ENCODE measurements at regions not wholly inside any gene's neighbourhood (a gene's known extent, or its start where the extent isn't known, plus 50 kb on each side); places are given as distances from the start of the nearest gene placed in this dataset.
A peak's percentile ranks its signal among the peaks of the same experiment; 100 is the strongest.

DNA sequence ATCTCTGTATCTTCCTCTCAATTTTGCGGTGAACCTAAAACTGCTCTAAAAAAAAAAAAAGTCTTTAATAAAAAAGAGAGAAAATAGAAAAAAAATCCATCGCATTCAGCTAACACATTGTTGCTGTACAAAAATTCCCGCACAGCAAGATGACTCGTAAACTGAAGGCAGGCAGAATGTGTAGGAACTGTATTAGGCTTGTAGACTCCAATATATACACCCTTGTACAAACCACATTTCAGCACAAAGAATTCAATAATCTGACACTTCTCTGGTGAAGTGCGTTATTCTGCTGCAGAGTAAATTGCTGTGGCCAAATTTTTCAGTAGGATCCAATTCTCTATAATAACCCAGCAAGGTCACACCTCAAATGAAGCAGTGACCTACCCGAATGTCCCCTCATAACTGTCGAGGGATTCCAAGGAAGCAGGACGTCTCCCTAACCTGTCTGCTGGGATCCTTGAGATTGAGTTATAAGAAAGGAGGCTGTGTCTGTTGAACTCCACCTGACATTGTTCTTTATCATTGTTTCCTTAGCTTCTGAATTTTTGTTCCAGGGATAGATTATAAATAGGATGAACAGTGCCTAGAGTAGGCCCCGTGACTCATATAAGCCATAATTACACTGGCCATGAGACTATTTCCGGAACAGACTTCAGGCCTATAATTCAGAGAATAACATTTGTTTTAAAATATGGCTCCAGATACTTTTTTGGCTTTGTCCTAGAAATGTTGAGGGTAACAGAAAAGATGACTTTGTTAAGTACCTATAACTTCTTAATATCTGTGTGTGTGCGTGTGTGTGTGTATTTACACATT is 348.3 kb downstream of the PCDH7 start:
- DNase-seq: no peak

DNA sequence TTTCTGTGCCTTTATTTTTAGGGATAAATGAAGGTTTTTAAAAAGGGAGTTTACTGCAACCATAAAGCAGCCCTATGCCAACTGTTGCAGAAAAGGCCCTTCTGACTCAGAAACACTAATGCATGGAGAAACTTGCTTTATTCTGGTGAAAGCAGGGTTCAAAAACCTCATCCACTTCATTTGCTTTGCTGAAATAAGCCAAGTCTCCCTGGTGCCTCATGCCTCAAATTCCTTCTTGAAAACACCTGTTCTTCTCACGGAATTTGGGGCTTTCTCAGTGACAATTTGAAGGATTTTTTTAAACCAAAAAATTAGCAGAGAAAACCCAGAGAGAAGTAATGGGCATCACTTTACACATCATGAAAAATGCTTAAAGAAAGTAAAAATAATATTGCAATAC is 349.0 kb downstream of the PCDH7 start:
- DNase-seq: no peak

DNA sequence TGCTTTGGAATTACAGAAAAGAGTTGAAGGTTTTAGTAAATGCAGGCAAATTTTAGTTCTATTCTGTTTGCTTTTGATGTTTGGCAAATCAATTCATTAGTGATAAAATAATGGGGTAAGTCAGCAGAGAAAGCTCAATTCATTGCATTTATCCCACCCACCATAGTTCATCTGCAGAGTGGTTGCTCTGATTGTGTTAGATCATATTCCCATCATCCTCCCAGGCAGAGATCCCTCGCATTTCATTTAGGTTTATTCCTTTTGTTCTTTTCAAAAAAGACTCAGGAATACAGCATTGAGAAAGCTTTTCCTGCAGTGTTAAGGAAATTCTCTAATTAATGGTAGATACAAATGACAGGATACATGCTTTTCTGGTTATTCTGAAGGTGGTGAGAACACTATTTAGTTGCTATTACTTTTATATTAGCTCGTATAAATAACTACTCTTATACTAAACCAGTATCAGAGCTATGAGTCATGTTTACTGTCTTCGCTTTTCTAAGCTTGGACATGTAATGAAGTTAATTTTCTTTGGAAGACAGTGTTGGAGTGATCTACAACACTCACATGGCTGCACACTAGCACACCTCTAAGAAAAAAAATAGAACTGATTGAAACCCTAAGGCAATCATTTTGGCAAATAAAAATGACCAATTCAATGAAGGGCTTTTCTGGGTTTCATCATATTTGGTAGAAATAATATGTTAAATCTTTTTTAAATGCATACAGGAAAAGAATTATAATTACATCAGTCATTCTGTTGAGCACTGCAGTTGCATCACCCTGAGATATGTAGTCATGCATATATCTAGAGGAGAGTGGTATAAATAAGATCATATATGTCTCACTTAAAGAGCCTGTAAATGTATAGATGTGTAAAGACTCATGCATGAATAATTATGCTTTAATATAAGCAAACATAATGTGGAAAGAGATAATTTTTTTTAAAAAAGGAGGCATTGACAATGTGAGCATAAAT is 351.6 kb downstream of the PCDH7 start:
- DNase-seq: no peak

DNA sequence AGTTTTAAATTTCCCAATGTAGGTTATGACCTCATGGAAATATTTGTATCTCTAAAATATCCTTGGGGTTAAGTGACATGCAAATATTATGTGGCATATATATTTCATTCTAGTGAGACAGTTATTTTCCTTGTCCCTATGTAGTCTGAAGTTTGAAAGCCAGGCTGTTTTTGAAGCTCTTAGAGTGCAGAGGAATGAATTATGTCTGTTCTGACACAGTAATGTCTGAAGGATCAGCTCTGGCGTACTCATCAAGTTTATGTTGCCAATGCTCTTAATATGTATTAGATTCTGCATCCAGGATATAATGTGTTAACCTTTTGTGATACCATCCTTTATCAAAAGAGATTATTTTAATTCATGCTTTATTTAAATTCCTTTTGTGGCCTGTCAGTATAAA is 355.8 kb downstream of the PCDH7 start:
- DNase-seq: no peak

DNA sequence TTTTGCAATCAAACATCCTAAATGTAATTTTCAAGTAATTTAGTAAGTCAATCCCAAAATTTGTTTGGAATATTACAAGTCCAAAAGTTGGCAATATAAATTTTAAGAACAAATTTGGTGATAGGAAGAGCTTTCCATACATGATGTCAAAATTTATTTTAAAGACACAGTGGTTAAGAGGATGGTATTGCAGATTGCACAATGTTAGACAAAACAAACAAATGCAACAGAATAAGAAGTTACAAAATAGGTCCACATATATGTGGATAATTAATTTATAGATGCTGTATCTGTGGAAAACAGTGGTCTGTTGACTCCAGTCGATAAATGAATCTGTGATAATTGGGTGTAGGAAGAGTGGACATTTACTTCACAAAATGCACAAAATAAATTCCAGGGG is 358.5 kb downstream of the PCDH7 start:
- DNase-seq: no peak

DNA sequence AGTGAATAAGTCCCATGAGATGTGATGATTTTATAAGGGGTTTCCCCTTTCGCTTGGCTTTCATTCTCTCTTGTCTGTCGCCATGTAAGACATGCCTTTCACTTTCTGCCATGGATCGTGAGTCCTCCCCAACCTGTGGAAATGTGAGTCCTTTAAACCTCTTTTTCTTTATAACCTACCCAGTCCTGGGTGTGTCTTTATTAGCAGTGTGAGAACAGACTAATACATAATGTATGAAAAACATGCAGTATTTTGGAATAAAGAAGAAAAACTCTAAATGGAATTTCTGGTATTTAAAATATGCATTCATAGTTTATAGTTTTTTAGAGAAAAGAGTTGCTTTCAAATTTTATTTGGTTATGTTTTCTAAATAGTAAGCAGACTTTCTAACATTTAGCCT is 360.7 kb downstream of the PCDH7 start:
- DNase-seq: no peak

DNA sequence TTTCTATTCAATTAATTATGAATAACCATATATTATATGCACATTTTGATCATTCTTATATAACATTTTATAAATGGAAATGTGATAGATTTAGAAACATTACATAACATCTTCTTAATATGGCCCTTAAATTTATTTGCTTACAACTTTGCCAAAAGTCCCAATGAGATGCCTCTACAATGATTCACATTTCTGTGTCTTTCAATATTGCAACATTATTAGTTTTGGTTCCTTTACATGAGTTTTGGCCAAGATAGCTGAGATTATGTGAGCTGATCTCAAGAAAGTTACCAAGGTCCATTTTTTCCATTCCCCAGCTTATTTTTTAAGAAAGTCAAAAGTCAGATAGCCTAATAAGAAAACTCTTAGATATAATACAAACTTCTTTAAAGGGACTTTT is 361.2 kb downstream of the PCDH7 start:
- DNase-seq: no peak

DNA sequence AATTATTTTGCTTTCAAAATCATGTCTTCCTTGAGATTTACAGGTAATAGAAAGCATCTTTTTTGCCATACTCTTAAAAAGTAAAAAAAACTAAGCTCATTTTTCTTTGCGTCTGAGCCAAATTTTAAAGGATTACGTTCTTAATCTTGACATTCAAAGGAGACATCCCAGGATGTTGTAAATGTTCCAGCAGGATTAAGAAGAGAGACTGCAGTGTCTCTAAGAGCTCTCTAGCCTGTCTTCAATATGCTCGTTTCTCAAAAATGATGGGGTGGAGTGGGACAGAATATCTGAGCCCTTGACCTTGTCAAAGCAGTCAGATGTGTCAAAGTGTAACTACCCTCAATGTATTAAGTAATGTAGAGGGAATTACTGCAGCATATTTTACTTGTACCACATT is 363.3 kb downstream of the PCDH7 start:
- DNase-seq: no peak

DNA sequence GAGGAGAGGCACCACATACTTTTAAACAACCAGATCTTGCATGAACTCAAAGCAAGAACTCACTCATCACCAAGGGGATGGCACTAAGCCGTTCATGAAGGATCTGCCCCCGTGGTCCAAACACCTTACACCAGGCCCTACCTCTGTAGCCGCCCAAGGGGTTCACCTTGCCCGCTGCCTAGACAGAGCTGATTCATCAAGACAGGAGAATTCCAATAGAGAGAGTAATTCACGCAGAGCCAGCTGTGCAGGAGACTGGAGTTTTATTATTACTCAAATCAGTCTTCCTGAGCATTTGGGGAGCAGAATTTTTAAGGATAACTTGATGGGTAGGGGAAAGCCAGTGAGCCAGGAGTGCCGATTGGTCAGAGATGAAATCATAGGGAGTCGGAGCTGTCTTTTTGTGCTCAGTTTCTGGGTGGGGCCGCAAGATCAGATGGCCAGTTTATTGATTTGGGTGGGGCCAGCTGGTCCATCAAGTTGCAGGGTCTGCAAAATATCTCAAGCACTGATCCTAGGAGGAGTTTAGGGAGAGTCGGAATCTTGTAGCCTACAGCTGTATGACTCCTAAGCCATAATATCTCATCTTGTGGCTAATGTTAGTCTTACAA is 364.7 kb downstream of the PCDH7 start:
- no peak for DNase-seq

DNA sequence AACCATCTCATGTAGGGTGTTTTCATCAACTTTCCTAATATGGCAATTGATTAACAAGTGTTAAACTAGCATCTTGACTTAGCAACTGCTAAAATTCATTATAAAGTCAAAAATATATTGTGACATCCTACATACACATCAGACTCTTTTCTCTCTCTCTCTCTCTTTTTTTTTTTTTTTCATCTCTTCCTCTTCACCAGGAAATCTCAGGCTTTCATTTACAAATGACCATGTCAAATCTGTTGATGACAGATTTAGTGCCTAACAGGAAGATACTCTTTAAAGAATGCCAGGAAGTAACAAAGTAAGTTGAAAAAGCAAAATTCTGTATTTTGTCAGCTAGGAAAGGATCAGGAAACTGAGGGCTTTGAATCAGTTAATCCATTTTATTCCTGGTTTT is 365.5 kb downstream of the PCDH7 start:
- DNase-seq: no peak

DNA sequence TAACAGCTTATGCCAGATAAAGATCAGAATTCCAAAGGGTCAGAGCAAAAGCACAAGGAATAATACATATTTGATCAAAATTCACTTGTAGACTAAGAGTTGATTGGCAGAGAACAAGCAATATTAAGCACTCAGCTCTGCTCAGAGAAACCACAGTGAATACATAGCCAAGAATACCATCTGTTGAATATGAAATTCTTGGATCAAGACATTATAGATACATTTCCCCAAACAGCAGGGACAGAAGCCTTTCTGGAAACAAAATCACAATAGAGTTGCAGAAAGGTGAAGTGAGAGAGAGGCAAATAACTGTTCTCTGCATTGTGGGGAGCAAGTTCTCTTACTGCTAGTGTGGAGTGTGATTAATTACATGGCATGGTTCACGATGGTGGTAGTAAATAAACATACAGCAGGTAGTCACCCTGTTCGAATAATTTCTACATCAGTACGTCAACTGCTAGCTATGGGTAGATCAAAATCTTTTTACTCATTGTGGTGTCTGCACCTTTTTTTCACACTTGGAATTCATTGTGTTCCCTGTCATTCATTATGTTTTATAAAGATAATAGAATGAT is 366.7 kb downstream of the PCDH7 start:
- DNase-seq: no peak

DNA sequence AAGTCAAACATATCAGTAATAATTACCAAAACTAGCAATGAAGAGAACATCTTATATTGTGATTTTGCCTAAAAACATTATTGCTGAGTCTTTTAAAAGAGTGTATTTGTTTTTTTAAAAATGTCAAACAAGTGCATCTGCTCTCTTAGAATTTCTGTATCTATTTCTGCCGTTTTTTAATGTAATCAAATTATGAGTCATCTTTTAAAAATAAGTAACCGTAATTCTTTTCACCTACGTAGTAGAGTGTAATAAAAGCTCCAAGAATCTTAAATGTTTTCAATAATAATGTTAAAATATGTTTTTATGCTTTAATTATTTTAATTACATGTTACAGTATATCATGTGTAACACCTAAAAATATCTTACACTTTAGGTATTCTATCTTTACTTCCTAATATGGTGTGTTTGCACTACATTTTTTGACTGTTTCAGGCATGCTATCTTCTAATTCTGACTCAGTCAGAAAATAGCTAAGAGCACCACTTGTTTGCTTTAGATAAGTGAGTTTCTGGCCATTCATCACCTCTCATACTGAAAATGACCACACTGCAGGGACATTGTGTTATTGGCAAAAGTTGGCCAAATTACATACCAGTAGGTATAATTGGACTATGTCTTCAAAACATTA is 368.5 kb downstream of the PCDH7 start:
- no peak for DNase-seq

DNA sequence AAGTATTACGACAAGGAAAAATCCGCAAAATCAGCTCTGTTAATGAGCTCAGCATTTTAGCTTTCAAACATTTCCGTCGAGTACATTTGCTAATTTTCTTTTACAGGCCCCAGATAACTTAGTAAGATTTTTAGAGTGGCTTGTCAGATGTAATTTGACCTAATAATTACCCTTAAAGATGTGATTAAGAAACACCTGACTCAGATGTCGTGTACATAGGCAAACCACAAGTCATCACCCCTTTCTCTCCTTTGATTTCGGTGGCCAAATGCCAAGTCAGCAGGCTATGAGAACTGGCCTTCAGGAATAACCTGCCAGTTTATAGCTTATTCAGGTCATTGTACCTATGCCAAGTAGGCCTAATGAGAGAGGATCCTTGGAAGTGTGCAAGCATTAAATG is 369.6 kb downstream of the PCDH7 start:
- DNase-seq: peak; percentile 30

DNA sequence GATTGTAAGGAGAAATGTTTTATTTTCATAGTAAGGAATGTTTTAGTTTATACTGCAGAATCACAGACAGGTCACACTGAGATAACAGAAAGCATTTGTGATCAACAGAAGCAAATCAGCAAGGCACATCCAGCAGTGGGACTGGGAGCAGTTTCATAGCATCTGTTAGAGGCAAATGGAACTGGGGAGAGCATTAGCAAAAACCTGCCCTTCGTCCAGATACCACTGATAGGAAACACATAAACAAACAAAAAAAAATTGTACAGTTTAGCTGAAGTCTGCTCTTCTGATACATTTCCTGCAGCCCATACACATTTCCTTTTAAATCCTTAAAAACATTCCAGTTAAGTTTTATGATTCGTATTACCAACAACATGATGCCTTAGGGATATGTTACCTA is 374.3 kb downstream of the PCDH7 start:
- no peak for DNase-seq

DNA sequence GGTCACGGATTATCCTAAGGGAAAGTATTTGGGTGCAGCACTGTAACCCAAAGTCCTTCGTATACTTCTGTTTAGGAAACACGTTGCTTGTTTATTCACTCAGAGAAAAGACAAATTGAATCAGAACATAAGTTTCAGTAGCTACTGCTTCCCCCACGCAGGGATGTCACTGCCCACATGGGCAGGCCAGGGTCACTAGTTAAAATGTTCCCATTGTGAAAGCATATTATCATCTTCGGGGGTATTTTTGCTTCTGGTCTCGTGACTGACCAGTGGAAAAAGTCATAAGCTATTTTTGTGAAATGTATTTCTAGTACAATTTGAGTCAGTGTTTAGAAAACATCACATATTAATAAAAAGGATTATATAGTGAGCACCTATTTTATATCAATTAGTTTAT is 377.8 kb downstream of the PCDH7 start:
- no peak for DNase-seq

DNA sequence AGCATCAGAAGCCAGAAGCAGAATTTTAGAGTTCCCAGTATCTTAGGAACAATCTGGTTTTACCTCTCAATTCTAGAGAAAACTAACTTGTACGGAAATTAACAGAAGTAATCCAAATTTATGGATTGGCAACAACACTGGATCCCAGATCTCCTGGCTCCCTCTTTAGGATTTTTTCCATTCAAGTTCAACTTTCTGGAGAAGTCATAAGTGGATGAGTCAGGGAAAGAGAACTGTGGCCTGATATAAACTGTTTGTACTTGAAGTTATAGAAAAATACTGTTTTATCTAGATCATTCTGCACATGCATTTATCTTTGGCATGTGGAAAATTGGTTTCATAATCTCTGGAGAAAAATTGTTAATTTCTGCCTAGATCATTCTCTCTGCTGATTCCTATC is 380.4 kb downstream of the PCDH7 start:
- DNase-seq: no peak

DNA sequence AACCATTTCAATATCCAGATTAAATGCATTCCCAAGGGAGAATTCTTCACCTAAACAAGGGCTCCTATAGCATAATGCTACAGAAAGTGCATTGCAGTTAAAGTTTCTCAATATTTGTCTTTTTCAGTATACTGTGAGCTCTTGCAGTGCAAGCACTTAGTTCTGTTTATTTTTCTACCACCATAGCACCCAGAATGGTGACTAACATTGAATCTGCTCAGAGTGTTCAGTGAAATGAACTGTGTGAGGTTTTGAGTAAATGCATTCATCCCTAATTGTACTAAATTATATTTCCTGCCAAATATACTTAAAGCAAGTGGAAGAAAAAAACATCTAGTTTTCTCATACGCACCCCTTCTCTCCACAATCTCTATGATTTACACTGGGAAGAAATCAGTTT is 383.9 kb downstream of the PCDH7 start:
- DNase-seq: no peak

DNA sequence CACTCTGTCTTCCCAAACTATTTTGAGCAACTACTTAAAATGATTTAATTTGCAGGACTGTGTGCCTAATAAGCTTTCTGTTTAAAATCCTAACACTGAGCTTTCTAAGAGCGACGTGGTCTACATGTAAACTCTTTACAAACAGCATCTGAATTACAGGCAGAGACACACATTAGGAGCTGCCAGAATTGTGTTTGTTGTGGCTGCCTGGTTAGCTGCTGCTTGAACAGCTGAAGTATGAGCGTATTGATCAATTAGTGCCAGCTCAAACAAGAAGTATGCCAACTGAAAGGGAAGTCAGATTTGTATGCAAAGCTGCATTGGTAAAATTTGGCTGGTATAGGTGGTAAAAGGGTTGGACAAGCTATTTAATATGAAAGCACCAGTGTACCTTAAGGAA is 384.4 kb downstream of the PCDH7 start:
- DNase-seq: peak; percentile 20

DNA sequence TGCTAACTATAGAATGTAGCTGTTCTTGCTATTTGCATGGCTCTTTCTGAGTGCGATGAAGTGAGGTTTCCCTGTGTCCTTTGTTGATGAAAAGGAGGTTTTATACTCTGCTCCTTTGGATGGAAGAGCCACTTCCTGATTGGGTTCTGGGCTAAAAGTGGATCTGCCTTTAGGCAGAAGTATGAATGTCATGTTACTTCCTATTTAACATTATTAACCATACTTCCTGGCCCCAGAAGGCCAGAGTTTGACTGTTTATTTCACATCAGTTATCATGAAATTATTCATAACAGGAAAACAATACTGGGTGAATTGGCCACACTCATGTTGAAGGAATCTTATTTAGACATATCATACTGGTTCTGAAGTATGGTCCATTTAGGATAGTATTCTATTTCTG is 386.2 kb downstream of the PCDH7 start:
- no peak for DNase-seq

DNA sequence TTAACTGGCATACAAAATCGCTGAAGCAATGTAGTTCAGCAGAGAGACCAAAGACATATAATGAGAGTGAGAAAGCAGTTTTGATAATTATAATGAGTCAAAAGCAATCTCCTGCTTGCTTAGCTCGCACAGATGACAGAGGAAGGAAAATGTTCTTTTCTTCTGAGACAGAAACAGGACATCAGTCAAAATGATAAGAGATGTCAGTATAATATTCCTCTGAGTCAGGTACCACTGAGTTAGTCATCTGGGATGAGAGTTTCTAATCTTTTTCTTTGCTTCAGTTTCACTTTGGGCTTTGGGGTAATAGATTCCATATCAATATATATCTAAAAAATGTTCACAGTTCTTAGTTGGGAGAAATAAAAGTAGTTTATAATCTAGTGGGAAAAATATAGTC is 387.2 kb downstream of the PCDH7 start:
- DNase-seq: no peak

DNA sequence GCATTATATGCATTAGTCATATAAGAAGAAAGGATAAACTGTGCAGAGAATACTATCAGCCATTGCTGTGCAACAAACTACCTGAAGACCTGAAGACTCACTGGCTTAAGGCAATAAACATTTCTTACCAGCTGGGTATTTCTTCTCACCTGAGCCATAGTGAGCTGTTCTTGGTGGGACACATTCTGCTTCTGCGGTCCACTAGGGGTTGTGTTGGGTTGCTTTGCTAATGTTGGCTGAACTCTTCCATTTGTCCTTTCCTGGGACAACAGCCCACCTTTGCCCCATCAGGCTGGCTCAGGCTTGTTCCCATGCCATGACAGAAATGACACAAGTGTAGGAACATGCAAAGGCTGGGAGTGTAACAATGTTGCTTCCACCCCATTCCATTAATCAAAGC is 388.6 kb downstream of the PCDH7 start:
- no peak for DNase-seq

DNA sequence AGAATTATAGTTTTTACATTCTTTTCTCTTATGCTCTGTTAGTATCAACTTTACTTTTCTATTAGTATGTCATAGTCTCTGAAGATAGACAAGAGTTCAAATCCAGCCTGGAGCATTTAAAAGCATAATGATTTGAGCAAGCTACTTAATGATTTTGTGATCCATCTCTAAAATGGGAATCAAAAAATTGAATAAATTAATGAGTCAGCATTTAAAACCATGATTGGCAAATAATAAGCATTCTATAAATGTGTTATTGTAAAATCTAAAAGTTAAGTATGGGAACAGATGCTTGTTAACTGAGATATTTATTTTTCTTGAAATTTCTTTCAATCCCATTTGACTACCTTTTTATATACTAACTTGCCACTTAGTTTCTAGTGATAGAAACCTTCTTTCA is 391.6 kb downstream of the PCDH7 start:
- DNase-seq: no peak

DNA sequence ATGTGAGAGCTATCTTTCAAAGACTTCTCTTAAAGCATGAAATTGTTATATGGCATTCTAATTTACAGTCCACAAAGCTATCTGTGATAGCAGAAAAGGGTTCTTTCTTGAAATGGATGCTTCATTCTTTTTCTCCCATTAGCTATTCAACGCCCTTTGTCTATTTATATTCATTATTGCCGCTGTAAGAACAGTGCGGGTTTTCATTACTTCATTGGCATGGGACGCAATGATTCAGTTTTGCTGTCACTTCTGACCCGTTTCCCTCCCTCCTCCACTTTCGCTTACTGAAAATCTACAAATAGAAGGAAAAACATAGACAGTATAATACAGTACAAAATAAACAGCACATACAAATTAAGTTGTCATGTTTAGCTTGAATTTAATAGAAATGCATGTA is 394.6 kb downstream of the PCDH7 start:
- no peak for DNase-seq

All from NCI-H774 (cell line).